ENCODE measurements at regions not wholly inside any gene's neighbourhood (a gene's known extent, or its start where the extent isn't known, plus 50 kb on each side); places are given as distances from the start of the nearest gene placed in this dataset.

GRCh38 chr13:44305917-44306370 is 67.7 kb upstream of the SERP2 start:
- TF ChIP-seq TAF1 (IDR thresholded peaks at IDR 0.05; ENCODE audit: borderline replicate concordance, insufficient read depth, low read length) (no peak), POLR2AphosphoS5 (IDR thresholded peaks at IDR 0.05; ENCODE audit: low read depth, low read length) (no peak), SIN3A (IDR thresholded peaks at IDR 0.05; ENCODE audit: borderline replicate concordance, insufficient read depth, low read length) (no peak), FOXP2 (optimal IDR thresholded peaks at IDR 0.05; ENCODE audit: borderline replicate concordance, extremely low read depth, extremely low read length, insufficient read depth) (no peak)
- TF ChIP-seq, protein P1, sequence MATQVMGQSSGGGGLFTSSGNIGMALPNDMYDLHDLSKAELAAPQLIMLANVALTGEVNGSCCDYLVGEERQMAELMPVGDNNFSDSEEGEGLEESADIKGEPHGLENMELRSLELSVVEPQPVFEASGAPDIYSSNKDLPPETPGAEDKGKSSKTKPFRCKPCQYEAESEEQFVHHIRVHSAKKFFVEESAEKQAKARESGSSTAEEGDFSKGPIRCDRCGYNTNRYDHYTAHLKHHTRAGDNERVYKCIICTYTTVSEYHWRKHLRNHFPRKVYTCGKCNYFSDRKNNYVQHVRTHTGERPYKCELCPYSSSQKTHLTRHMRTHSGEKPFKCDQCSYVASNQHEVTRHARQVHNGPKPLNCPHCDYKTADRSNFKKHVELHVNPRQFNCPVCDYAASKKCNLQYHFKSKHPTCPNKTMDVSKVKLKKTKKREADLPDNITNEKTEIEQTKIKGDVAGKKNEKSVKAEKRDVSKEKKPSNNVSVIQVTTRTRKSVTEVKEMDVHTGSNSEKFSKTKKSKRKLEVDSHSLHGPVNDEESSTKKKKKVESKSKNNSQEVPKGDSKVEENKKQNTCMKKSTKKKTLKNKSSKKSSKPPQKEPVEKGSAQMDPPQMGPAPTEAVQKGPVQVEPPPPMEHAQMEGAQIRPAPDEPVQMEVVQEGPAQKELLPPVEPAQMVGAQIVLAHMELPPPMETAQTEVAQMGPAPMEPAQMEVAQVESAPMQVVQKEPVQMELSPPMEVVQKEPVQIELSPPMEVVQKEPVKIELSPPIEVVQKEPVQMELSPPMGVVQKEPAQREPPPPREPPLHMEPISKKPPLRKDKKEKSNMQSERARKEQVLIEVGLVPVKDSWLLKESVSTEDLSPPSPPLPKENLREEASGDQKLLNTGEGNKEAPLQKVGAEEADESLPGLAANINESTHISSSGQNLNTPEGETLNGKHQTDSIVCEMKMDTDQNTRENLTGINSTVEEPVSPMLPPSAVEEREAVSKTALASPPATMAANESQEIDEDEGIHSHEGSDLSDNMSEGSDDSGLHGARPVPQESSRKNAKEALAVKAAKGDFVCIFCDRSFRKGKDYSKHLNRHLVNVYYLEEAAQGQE (IDR thresholded peaks at IDR 0.05; ENCODE audit: insufficient read depth in 1 of 2, low read depth in 2 of 2, low read length in 2 of 2), result no peak

GRCh38 chr13:44306371-44307192 is 67.0 kb upstream of the SERP2 start:
- TF ChIP-seq SIN3A (IDR thresholded peaks at IDR 0.05; ENCODE audit: borderline replicate concordance, insufficient read depth, low read length) (no peak; the same call in 1 of the 2 replicates), FOXP2 (optimal IDR thresholded peaks at IDR 0.05; ENCODE audit: borderline replicate concordance, extremely low read depth, extremely low read length, insufficient read depth) (no peak)

- no peak for TF ChIP-seq SIN3A (IDR thresholded peaks at IDR 0.05; ENCODE audit: borderline replicate concordance, insufficient read depth, low read length)
- no peak for TF ChIP-seq TAF1 (IDR thresholded peaks at IDR 0.05; ENCODE audit: borderline replicate concordance, insufficient read depth, low read length)
- TF ChIP-seq FOXP2 (optimal IDR thresholded peaks at IDR 0.05; ENCODE audit: borderline replicate concordance, extremely low read depth, extremely low read length, insufficient read depth), result no peak
- TF ChIP-seq POLR2AphosphoS5 (IDR thresholded peaks at IDR 0.05; ENCODE audit: low read depth, low read length), result no peak
- TF ChIP-seq, protein P1 (IDR thresholded peaks at IDR 0.05; ENCODE audit: insufficient read depth in 1 of 2, low read depth in 2 of 2, low read length in 2 of 2), result no peak
Measured at GRCh38 chr13:44307255-44307654, 66.4 kb upstream of the SERP2 start.

DNA sequence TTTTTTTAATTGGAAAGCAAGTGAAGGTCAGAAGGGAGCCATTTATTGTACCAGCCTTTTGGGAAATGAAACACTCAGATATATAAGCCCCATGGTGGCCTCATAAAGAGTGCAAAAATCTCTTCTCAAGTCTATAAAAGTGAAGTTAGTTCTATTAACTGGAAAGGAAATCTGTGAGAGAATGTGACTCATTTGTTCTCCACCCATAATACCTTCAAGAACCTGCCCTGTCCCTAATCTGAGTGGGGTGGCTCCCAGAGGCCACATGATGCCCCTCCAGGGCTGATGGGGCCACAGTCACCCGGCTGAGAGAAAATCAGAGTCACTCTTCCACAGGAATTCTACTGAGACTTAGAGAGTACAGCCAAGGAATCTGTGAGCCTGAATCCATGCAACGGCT is 65.8 kb upstream of the SERP2 start:
- TF ChIP-seq TAF1 (IDR thresholded peaks at IDR 0.05; ENCODE audit: borderline replicate concordance, insufficient read depth, low read length) (no peak), POLR2AphosphoS5 (IDR thresholded peaks at IDR 0.05; ENCODE audit: low read depth, low read length) (no peak), FOXP2 (optimal IDR thresholded peaks at IDR 0.05; ENCODE audit: borderline replicate concordance, extremely low read depth, extremely low read length, insufficient read depth) (no peak), SIN3A (IDR thresholded peaks at IDR 0.05; ENCODE audit: borderline replicate concordance, insufficient read depth, low read length) (no peak)
- TF ChIP-seq, protein P1 (IDR thresholded peaks at IDR 0.05; ENCODE audit: insufficient read depth in 1 of 2, low read depth in 2 of 2, low read length in 2 of 2), result no peak

GRCh38 chr13:44308352-44308751 is 65.3 kb upstream of the SERP2 start:
- TF ChIP-seq FOXP2 (optimal IDR thresholded peaks at IDR 0.05; ENCODE audit: borderline replicate concordance, extremely low read depth, extremely low read length, insufficient read depth), result no peak

Data from PFSK-1 (cell line).